ENCODE measurements at regions not wholly inside any gene's neighbourhood (a gene's known extent, or its start where the extent isn't known, plus 50 kb on each side); places are given as distances from the start of the nearest gene placed in this dataset.

DNA sequence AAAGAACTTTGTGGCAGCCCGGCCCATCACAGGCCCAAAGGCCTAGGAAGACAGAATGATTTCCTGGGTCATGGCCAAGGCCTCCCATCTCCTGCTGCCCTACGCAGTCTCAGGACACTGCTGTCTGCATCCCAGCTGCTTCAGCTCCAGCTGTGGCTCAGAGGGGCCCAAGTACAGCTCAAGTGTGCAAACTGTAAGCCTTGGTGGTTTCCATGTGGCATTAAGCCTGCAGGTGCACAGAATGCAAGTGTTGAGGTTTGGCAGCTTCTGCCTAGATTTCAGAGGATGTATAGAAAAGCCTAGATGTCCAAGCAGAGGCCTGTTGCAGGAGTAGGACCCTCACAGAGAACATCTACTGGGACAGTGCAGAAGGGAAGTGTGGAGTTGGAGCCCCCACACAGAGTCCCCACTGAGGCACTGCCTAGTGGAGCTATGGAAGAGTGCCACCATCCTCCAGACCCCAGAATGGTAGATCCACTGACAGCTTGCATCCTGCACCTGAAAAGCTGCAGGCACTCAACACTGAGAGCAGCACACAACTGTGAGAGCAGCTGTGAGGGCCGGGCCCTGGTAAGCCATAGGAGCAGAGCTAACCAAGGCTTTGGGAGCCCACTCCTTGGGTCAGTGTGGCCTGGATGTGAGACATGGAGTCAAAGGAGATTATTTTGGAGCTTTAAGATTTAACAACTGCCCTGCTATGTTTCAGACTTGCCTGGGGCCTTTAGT is 208.2 kb upstream of the CMC1 start:
- no peak for TF ChIP-seq POLR2A (IDR thresholded peaks at IDR 0.05)
- TF ChIP-seq, protein P1, sequence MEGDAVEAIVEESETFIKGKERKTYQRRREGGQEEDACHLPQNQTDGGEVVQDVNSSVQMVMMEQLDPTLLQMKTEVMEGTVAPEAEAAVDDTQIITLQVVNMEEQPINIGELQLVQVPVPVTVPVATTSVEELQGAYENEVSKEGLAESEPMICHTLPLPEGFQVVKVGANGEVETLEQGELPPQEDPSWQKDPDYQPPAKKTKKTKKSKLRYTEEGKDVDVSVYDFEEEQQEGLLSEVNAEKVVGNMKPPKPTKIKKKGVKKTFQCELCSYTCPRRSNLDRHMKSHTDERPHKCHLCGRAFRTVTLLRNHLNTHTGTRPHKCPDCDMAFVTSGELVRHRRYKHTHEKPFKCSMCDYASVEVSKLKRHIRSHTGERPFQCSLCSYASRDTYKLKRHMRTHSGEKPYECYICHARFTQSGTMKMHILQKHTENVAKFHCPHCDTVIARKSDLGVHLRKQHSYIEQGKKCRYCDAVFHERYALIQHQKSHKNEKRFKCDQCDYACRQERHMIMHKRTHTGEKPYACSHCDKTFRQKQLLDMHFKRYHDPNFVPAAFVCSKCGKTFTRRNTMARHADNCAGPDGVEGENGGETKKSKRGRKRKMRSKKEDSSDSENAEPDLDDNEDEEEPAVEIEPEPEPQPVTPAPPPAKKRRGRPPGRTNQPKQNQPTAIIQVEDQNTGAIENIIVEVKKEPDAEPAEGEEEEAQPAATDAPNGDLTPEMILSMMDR (IDR thresholded peaks at IDR 0.05) = no peak
- H3K9me3 ChIP-seq = no peaks in the 10 kb centered on the region
- H3K36me3 ChIP-seq = no peaks in the 10 kb centered on the region
- no CpG with 5 or more reads among the region's 3 CpGs for WGBS (ENCODE audit: insufficient coverage, low coverage, low lambda C conversion rate, missing lambda C conversion rate)
- no peak overlapping the region for H3K27ac ChIP-seq
- intact Hi-C loops (cut with DNase I) = no loop called here
- H3K27me3 ChIP-seq = no peaks in the 10 kb centered on the region
- DNase-seq = no peak
- no peak overlapping the region for H3K4me3 ChIP-seq
- no peak for ATAC-seq
- H3K4me1 ChIP-seq = no peaks in the 10 kb centered on the region

DNA sequence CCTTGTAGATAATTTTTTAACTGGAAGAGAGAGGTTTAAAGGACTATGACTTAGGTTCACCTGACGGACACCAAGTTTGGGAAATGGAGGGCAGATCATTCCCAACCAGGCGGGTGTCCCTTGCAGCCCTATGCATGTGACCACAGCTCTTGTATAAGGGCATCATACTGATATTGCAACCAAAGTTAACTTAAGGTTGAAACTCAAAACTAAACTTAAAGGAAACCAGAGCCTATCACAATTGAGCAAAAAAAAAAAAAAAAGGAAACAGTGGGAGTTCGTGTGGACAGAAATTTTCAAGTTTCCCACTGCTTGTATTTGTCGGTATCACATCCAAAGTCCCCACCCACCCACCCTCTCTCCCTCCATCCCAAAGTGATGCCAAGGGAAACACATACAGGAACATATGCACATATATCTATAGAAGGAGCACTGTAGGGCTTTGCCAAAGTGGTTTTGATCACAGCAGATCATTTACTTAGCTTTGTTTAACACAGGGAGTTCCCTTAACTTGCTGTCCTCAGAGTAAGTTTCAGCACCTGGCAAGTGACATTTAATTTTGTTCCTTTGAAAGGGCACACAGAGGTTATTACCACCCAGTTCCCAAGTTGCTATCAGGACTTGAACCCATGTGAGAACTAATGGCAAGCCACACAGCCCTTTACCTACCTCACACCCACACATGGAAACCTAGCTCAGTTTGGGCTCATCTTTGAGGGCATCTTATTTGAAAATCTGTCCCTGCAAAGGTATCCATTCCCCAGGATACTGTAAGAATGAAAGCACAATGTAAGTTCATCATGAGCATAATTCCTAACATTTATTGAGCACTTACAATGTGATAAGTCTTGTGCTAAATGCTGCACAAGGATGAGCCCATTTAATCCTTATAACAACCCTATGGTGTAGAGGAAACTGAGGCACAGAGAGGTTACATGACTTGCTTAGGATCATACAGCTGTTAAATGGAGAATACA is 204.5 kb upstream of the CMC1 start:
- H3K27ac ChIP-seq = no peak overlapping the region
- no peak for DNase-seq
- intact Hi-C loops (cut with DNase I) = no loop called here
- H3K9me3 ChIP-seq = no peaks in the 10 kb centered on the region
- no peak overlapping the region for H3K4me3 ChIP-seq
- no peak for TF ChIP-seq POLR2A (IDR thresholded peaks at IDR 0.05)
- TF ChIP-seq, protein P1 (IDR thresholded peaks at IDR 0.05) = no peak
- 50% methylated on average over 4 of the region's 4 CpGs for WGBS (ENCODE audit: insufficient coverage, low coverage, low lambda C conversion rate, missing lambda C conversion rate)
- H3K4me1 ChIP-seq = no peaks in the 10 kb centered on the region
- ATAC-seq = no peak
- H3K36me3 ChIP-seq = no peaks in the 10 kb centered on the region
- no peaks in the 10 kb centered on the region for H3K27me3 ChIP-seq

DNA sequence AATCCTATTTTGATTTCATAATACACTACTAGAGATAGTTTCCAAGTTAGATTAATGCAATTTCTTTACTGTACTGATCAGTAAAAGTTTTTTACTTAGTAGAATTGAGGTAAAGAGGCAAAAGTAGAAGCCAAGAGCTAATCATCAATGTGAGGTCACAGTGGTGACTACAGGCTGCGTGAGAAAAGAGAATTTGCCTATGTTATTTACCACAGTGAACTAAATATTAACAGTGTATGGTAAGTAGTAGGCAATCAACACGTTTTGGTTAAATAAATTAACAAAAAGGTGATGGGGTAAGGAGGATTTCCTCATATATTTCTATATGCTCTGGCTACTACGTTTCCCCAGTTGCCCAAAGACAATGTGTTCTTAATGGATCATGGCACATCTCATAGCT is 202.2 kb upstream of the CMC1 start:
- DNase-seq = no peak
- TF ChIP-seq, protein P1 (IDR thresholded peaks at IDR 0.05) = no peak
- no peak for TF ChIP-seq POLR2A (IDR thresholded peaks at IDR 0.05)
- Histone ChIP-seq H3K27ac (no peak overlapping the region), H3K4me3 (no peak overlapping the region), H3K27me3 (no peaks in the 10 kb centered on the region), H3K4me1 (no peaks in the 10 kb centered on the region), H3K9me3 (no peaks in the 10 kb centered on the region), H3K36me3 (no peaks in the 10 kb centered on the region)
- intact Hi-C loops (cut with DNase I) = no loop called here
- ATAC-seq = no peak
- 35% methylated on average over 3 of the region's 3 CpGs for WGBS (ENCODE audit: insufficient coverage, low coverage, low lambda C conversion rate, missing lambda C conversion rate)

DNA sequence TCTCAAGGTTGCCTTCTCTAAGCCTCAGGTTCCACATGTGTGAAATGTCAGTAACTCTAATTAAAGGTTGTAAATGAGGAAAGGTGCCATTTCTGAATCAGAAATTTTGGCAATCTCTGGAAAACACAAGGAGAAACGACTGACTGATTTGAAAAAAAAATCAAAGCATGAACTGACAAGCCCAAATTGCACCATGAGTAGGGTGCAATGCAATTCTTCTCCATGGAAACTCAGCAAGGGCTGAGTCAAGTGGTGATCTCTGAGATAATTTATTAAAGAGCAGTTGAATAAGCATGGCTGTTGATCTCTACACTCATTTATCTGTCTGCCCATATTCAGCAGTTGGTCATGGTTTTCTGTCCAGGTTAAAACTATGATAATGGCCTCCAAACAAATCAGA is 201.6 kb upstream of the CMC1 start:
- no peak for TF ChIP-seq POLR2A (IDR thresholded peaks at IDR 0.05)
- TF ChIP-seq, protein P1 (IDR thresholded peaks at IDR 0.05) = no peak
- Histone ChIP-seq H3K4me3 (no peak overlapping the region), H3K27me3 (no peaks in the 10 kb centered on the region), H3K9me3 (no peaks in the 10 kb centered on the region), H3K27ac (no peak overlapping the region), H3K4me1 (no peaks in the 10 kb centered on the region), H3K36me3 (no peaks in the 10 kb centered on the region)
- DNase-seq (no peak), ATAC-seq (no peak)
- intact Hi-C loops (cut with DNase I) = no loop called here
- 85% methylated on average over 1 of the region's 1 CpG for WGBS (ENCODE audit: insufficient coverage, low coverage, low lambda C conversion rate, missing lambda C conversion rate)
